ENCODE measurements at regions not wholly inside any gene's neighbourhood (a gene's known extent, or its start where the extent isn't known, plus 50 kb on each side); places are given as distances from the start of the nearest gene placed in this dataset.
"Not testable (repeated sequence)": the region's sequence is repeated elsewhere in the genome, so short reads cannot be mapped to it uniquely, and the experiment has no call there.

DNA sequence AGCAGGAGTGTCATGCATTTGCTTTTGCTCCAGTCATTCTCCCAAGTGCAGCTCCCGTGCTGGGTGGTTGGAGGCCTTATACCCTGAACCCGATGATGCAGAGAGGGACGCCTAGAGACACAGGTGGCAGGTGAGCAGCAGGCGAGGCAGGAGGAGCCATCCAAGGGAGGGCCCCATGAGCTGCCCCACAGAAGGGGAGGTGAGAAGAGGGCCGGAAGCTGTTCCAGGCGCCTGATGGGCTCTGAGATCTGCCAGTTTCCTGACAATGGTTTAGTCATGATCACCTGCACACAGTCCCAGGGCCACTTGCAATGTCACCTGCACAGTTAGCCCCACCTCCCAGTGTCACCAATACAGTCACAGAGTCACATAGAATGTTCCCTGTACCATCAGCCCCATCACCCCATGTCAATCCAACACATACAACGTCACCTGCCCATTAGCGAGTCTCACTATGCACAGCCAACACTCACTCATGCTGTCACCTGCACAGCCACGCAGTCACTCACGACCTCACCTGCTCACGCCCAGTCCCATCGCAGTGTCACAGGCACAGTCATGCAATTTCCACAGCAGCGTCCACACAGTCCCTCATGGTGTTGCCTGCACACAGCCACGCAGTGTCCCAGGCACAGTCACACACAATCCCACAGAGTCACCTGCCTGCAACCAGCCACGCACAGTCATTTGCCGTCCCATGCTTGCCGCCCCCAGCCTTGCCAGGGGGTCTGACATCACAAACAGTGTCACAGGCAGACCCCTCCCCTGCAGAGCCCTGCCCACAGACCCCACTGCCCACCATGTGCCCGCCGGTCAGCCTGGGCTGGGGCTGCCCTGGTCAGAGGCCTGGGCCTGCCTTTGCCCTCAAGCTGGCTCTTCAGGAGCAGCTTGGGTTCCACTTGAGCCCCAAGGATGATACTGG is 113.4 kb downstream of the LHX2 start:
- DNase-seq (ENCODE audit: low spot score), result no peak

GRCh38 chr9:124125651-124125977 is 114.0 kb downstream of the LHX2 start:
- DNase-seq (ENCODE audit: low spot score), result no peak

DNA sequence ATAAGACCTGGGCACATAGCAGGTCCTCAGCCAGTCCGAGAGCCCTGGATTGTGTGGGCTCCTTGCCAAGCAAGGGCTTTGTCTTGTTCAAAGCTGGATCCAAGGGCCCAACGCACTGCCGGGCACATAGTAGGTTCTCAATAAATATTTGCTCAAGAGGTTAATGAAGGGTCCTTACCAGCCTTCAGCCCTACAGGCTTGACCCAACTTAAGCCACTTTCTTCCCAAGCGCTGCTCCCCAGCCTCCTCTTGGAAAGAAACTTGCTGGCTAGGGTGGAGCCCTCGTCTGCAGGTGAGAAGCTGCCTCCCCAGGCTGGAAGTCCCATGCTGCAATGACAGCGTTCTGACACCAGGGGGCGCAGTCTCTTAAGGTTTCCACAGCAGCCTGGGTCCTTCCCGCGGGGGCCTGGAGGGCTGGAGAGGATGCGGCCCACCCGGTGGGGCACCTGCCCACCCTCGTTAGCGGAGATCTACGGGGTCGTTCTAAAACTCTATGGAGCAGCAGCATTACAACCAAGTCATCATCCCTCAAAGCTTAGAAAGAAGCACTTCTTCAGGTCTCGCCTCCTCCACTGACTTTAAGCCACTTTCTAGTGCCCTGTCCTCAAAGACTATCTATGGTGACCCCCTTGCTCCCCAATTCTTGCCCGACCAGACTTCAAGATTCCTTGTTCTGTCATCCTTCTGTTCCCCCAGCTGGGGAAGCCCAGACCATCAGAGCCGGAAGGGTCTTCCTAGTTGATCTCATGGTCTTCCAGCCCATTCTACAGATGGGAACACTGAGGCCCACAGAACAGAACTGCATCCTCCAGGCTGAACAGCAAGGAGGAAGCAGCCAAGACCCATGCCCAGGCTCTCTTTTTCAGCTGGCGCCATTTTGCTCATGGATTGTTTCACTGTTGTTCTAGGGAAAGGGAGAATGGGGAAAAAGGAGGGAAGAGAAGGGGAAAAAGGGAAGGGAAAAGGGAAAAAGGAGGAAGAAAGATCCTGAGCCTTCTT is 115.4 kb downstream of the LHX2 start:
- DNase-seq (ENCODE audit: low spot score), result peak; percentile 48

- DNase-seq (ENCODE audit: low spot score), result no peak
Measured at GRCh38 chr9:124128568-124129166, 117.1 kb downstream of the LHX2 start.

GRCh38 chr9:124130277-124131075 is 118.9 kb downstream of the LHX2 start:
- no peak for DNase-seq (ENCODE audit: low spot score)

DNA sequence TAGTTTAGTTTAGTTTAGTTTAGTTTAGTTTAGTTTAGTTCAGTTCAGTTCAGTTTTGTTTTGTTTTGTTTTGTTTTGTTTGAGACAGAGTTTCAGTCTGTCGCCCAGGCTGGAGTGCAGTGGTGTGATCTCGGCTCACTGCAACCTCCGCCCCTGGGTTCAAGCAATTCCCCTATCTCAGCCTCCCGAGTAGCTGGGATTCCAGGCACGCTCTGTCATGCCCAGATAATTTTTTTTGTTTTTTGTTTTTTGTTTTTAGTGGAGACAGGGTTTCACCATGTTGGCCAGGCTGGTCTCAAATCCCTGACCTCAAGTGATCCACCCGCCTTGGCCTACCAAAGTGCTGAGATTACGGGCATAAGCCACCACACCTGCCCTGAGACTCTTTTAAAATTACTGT is 120.0 kb downstream of the LHX2 start:
- DNase-seq (ENCODE audit: low spot score), result not testable (repeated sequence)

GRCh38 chr9:124132671-124133147 is 121.1 kb downstream of the LHX2 start:
- DNase-seq (ENCODE audit: low spot score), result no peak

DNA sequence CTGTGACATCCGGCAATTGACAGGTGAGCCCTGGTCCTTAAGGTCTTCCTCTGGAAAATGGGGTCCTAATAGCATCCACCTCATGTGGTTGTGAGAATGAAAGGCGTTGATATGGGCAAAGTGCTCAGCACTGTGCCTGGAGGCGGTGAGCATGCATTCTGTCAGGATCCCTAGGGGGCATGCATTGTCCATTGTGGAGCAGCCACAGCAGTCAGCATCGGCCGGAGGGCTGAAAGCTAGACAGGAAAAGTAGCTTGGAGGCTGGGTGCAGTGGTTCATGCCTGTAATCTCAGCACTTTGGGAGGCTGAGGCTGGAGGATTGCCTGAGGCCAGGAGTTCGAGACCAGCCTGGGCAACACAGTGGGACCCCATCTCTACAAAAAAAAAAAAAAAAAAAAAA is 122.2 kb downstream of the LHX2 start:
- DNase-seq (ENCODE audit: low spot score), result no peak

- no peak for DNase-seq (ENCODE audit: low spot score)
Measured at GRCh38 chr9:124134526-124134925, 123.0 kb downstream of the LHX2 start.

DNA sequence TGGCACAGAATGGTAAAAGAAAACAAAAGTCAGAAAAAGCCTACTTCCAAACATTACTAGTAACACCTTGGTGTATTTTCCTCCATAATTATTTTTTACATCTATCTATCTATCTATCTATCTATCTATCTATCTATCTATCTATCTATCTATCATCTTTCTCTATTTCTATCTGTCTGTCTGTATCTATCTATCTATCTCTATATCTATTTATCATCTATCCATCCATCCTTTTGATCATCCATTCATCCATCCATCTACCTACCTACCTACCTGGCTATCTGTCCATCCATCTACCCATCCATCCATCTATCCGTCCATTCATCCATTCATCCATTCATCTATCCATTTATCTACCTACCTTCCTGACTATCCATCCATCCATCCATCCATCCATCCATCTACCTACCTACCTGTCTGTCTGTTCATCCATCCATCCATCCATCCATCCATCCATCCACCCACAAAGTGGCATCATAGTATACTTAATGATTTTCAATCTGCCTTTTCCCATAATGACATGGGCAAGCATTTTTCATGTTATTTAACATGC is 121.9 kb upstream of the NEK6 start:
- no peak for DNase-seq (ENCODE audit: low spot score)

GRCh38 chr9:124137009-124137943 is 120.5 kb upstream of the NEK6 start:
- no peak for DNase-seq (ENCODE audit: low spot score)

DNA sequence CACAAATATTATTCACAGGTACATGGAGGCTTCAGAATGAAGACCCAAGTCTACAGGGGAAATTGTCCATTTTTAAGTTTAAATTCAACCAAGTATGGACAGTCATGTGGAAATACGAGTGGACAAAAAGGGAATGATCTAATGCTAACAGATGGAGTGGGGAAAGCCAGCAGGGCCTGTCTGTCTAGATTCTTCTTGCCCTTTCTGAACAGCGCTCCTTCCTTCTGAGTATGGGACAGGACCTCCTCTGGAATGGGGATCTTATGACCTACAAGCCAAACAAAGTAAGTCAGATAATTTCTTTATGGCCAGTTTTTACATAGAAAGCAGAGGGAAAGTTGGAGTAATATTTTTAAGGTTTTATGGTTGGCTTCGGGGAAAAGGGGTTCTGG is 119.8 kb upstream of the NEK6 start:
- no peak for DNase-seq (ENCODE audit: low spot score)

DNA sequence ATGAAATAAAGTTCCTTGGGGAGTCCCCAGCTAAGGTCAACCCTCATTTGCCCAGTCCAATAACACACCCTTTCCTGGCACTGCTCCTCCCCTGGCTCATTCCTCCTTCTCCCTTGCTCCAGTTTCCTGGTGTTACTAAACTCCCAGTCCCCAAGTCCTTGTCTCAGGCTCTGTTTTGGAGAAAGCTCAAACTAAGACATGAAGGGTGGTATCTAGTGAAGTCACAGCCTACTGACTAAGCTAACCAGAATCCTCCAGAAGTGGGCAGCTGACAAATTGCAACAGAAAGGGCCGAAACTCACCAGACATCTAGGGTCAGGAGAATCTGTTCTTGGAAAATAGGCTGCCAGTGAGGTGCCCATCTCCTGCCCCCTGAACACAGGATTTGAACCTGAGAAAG is 118.7 kb upstream of the NEK6 start:
- no peak for DNase-seq (ENCODE audit: low spot score)

GRCh38 chr9:124140941-124141568 is 116.7 kb upstream of the NEK6 start:
- no peak for DNase-seq (ENCODE audit: low spot score)

DNA sequence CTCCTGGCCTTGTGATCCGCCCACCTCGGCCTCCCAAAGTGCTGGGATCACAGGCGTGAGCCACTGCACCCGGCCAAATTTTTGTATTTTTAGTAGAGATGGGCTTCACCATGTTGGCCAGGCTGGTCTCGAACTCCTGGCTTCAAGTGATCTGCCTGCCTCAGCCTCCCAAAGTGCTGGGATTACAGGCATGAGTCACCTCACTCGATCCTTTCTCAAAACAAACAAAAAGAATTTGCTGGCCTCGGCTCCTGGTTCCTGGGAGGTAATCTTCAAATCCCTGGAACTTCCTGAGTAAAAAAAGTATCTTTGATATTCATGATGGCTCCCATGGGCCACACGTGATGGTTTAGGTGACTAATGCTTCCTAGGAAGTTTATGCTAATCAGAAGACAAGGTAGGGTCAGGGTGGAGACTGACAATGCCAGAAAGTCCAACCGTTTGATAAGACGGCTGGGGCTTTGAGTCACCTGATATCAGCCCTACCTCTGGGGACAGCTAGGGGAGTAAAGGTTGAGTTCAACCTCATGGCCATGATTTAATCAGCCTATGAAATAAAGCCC is 113.1 kb upstream of the NEK6 start:
- DNase-seq (ENCODE audit: low spot score), result not testable (repeated sequence)

- no peak for DNase-seq (ENCODE audit: low spot score)
Measured at GRCh38 chr9:124146031-124146561, 111.7 kb upstream of the NEK6 start.

- DNase-seq (ENCODE audit: low spot score), result no peak
Measured at GRCh38 chr9:124149992-124150391, 107.8 kb upstream of the NEK6 start.

DNA sequence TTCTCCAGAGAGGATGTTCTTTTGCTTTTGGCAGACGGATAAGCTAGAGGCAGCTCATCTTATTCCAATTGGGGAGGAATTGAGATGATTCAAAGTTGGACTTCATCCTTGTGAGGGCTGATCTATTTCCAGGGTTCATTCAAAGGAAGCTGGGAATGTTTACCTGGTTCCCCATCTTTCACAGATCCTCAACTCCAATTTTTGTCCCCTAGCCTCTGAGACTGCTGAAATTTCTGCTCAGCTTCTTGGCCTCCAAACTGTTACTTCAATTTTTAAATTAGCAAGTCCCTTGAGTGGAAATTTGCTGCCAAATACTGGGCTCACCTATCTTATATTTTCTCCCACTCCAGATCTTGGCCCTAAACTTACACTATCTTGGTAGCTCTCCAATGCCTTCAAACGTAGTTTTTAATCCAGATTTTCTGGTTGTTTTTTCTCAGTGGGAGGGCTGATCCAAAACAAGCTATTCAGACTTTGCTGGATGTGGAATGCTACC is 93.9 kb upstream of the NEK6 start:
- no peak for DNase-seq (ENCODE audit: low spot score)

Data from SK-N-DZ (cell line).